Heart left ventricle (tissue), 13 donors: ENCODE measurements at regions not wholly inside any gene's neighbourhood (a gene's known extent, or its start where the extent isn't known, plus 50 kb on each side); places are given as distances from the start of the nearest gene placed in this dataset.

Source experiments
- POLR2A ChIP-seq, 2 donors: fragments of 450-650 bp; IDR thresholded peaks; one replicate each; pipeline ENCODE4 v1.6.1; 2017; ENCODE audit warnings: antibody characterized with exemption in 2 of 2, mild to moderate bottlenecking in 2 of 2, moderate library complexity in 2 of 2
- TF ChIP-seq, protein P1 (sequence below), 12 donors: fragments of 200-600 bp; sonication (generic) in 4 of 12; IDR thresholded peaks; one replicate each; pipeline versions ENCODE4 v1.5.0 to v1.8.0; 2018 to 2022; ENCODE audit warnings: antibody characterized with exemption in 12 of 12, mild to moderate bottlenecking in 5 of 12
- donor health status: ischemic (EF 13 %, LVEDD 7.1; RV severe dilation, severe dysfunction).
- donor health status: DM: no; HTN: yes; CAD: no.
- donor health status: DM: no; HTN: no; CAD: no.
- donor health status: ischemic (EF 25% LVEDD 6.9; RV normal size, moderate dysfunction).
- donor health status: ischemic (EF 25% LVEDD 5.7; RV mildly dilated, moderate dysfunction).
- donor health status: ischemic (EF 35%, LVEDD 5.7; RV mildly dilated, moderate dysfunction).
- donor health status: nonischemic (EF 11% LVEDD 7.7; RV severe dilation, severe dysfunction).
- donor health status: DM: yes; HTN: yes; CAD: no.
- donor health status: PGD.
- donor health status: ischemic (EF 29% LVEDD 5.4; RV normal size, mild dysfunction).
- donor health status: nonischemic (EF 23%, LVEDD 6.1; RV moderate dilation, normal function).

DNA sequence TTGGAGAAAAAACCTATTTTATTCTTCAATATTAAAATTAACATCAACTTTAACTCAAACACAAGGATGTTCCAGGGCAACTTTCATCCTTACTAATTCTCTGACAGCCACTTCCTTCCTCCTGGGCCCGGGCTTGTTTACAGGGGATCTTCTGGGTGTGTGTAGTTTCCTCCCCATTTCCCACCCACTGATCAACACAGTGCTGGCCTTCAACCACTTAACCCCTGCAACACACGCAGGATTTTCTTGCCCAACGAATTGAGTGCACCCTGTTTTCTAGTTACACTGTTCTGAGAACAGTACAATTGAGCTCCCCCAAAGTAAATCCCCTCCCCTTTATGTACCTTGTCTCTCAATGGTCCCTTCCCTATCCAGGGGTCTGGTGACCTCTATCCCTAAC is 83.1 kb upstream of the RANBP3L start:
- TF ChIP-seq, protein P1, sequence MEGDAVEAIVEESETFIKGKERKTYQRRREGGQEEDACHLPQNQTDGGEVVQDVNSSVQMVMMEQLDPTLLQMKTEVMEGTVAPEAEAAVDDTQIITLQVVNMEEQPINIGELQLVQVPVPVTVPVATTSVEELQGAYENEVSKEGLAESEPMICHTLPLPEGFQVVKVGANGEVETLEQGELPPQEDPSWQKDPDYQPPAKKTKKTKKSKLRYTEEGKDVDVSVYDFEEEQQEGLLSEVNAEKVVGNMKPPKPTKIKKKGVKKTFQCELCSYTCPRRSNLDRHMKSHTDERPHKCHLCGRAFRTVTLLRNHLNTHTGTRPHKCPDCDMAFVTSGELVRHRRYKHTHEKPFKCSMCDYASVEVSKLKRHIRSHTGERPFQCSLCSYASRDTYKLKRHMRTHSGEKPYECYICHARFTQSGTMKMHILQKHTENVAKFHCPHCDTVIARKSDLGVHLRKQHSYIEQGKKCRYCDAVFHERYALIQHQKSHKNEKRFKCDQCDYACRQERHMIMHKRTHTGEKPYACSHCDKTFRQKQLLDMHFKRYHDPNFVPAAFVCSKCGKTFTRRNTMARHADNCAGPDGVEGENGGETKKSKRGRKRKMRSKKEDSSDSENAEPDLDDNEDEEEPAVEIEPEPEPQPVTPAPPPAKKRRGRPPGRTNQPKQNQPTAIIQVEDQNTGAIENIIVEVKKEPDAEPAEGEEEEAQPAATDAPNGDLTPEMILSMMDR (IDR thresholded peaks at IDR 0.05), result no peak
- no peak for TF ChIP-seq POLR2A (IDR thresholded peaks at IDR 0.05)
